IPS DF 6.9 (cell line): ENCODE measurements at regions not wholly inside any gene's neighbourhood (a gene's known extent, or its start where the extent isn't known, plus 50 kb on each side); places are given as distances from the start of the nearest gene placed in this dataset.
"Not testable (repeated sequence)": the region's sequence is repeated elsewhere in the genome, so short reads cannot be mapped to it uniquely, and the experiment has no call there.

ENCODE experiments used
- DNase-seq: peaks from one replicate; pipeline ENCODE4 v3.0.0-alpha.2; 2013; ENCODE audit warnings: low read depth, low spot score
- H3K27ac ChIP-seq: one replicate; pipeline ENCODE4 v1.5.1; 2013; ENCODE audit warnings: low read length, control low read depth
- H3K27me3 ChIP-seq: 2 replicates; pipeline ENCODE4 v1.6.1; 2013; ENCODE audit warnings: mild to moderate bottlenecking, low read length; ENCODE audit not compliant: control insufficient read depth, insufficient read depth
- H3K36me3 ChIP-seq: 2 replicates; pipeline ENCODE4 v1.6.1; 2013; ENCODE audit warnings: low read length; ENCODE audit not compliant: control insufficient read depth, insufficient read depth
- H3K4me1 ChIP-seq: 2 replicates; pipeline ENCODE4 v1.6.1; 2013; ENCODE audit warnings: low read length; ENCODE audit not compliant: control insufficient read depth, insufficient read depth
- H3K4me3 ChIP-seq: 2 replicates; pipeline ENCODE4 v1.5.1; 2013; ENCODE audit warnings: mild to moderate bottlenecking, low read length
- H3K9me3 ChIP-seq: 2 replicates; pipeline ENCODE4 v1.6.1; 2013; ENCODE audit warnings: low read length, inconsistent platforms; ENCODE audit not compliant: control insufficient read depth, insufficient read depth
- WGBS: extraction: QIAGEN DNeasy Blood & Tissue Kit; methylation state at CpG from one replicate; pipeline ENCODE4 v1.1.7; 2013; ENCODE audit warnings: mixed read lengths, missing lambda C conversion rate; ENCODE audit not compliant: insufficient read length, insufficient coverage; 5-methylcytosine and 5-hydroxymethylcytosine counted together

GRCh38 chr7:81236560-81236959 is 317.7 kb upstream of the SEMA3C start:
- H3K4me1 ChIP-seq, result no peaks in the 10 kb centered on the region; the same call in 1 of the 2 replicates
- H3K27ac ChIP-seq, result no peak overlapping the region
- H3K36me3 ChIP-seq, result no peaks in the 10 kb centered on the region
- DNase-seq, result no peak
- no peaks in the 10 kb centered on the region for H3K9me3 ChIP-seq
- no peak overlapping the region for H3K4me3 ChIP-seq
- no CpG with 5 or more reads among the region's 2 CpGs for WGBS
- no peaks in the 10 kb centered on the region for H3K27me3 ChIP-seq

GRCh38 chr7:81235997-81236396 is 317.1 kb upstream of the SEMA3C start:
- no peak overlapping the region for H3K27ac ChIP-seq

DNA sequence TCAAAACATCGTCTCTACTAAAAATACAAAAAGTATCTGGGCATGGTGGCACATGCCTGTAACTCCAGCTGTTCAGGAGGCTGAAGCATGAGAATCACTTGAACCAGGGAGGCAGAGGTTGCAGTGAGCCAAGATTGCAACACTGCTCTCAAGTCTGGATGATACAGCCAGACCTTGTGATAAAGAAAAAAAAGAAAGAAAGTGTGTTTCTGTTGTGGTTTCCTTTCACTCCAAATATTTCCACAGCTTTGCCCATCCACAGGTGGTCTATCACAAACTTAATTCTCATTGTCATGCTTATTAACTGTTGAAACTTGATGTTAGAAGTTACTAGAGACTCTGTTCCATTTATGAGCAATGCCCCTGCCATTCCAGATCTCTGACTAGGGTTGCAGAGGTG is 316.0 kb upstream of the SEMA3C start:
- WGBS, result no CpG with 5 or more reads among the region's 1 CpG
- H3K27ac ChIP-seq, result no peak overlapping the region
- no peaks in the 10 kb centered on the region; the same call in none of the 2 replicates for H3K4me1 ChIP-seq
- no peak for DNase-seq
- no peaks in the 10 kb centered on the region for H3K9me3 ChIP-seq
- H3K36me3 ChIP-seq, result no peaks in the 10 kb centered on the region
- no peaks in the 10 kb centered on the region for H3K27me3 ChIP-seq
- no peak overlapping the region for H3K4me3 ChIP-seq

More at GRCh38 chr7:81235997-81236396, 317.1 kb upstream of the SEMA3C start:
- no peak for DNase-seq
- no peaks in the 10 kb centered on the region for H3K27me3 ChIP-seq
- H3K4me1 ChIP-seq, result no peaks in the 10 kb centered on the region; the same call in none of the 2 replicates
- no peaks in the 10 kb centered on the region for H3K36me3 ChIP-seq
- 100% methylated on average over 1 of the region's 5 CpGs for WGBS
- no peaks in the 10 kb centered on the region for H3K9me3 ChIP-seq
- H3K4me3 ChIP-seq, result no peak overlapping the region

- no peak for DNase-seq
- no peak overlapping the region for H3K4me3 ChIP-seq
- no peaks in the 10 kb centered on the region for H3K27me3 ChIP-seq
- H3K27ac ChIP-seq, result no peak overlapping the region
- H3K36me3 ChIP-seq, result no peaks in the 10 kb centered on the region
- H3K4me1 ChIP-seq, result no peaks in the 10 kb centered on the region; the same call in none of the 2 replicates
- WGBS, result no CpG with 5 or more reads among the region's 11 CpGs
- no peaks in the 10 kb centered on the region for H3K9me3 ChIP-seq
Measured at GRCh38 chr7:81233208-81233940, 314.5 kb upstream of the SEMA3C start.

GRCh38 chr7:81232084-81232799 is 313.4 kb upstream of the SEMA3C start:
- no peaks in the 10 kb centered on the region for H3K27me3 ChIP-seq
- H3K9me3 ChIP-seq, result no peaks in the 10 kb centered on the region
- DNase-seq, result no peak
- no peaks in the 10 kb centered on the region for H3K36me3 ChIP-seq
- H3K27ac ChIP-seq, result no peak overlapping the region
- H3K4me3 ChIP-seq, result no peak overlapping the region
- no peaks in the 10 kb centered on the region; the same call in none of the 2 replicates for H3K4me1 ChIP-seq
- no CpG with 5 or more reads among the region's 8 CpGs for WGBS

GRCh38 chr7:81231301-81231838 is 312.5 kb upstream of the SEMA3C start:
- Histone ChIP-seq H3K27ac (no peak overlapping the region), H3K4me1 (no peaks in the 10 kb centered on the region; the same call in none of the 2 replicates), H3K4me3 (no peak overlapping the region), H3K27me3 (no peaks in the 10 kb centered on the region), H3K9me3 (no peaks in the 10 kb centered on the region), H3K36me3 (no peaks in the 10 kb centered on the region)
- DNase-seq, result no peak
- WGBS, result no CpG with 5 or more reads among the region's 5 CpGs

GRCh38 chr7:81226234-81226633 is 307.4 kb upstream of the SEMA3C start:
- no peaks in the 10 kb centered on the region for H3K4me1 ChIP-seq
- H3K9me3 ChIP-seq, result no peaks in the 10 kb centered on the region
- DNase-seq, result no peak
- H3K27ac ChIP-seq, result no peak overlapping the region
- no peaks in the 10 kb centered on the region for H3K27me3 ChIP-seq
- no CpG with 5 or more reads among the region's 3 CpGs for WGBS
- no peaks in the 10 kb centered on the region for H3K36me3 ChIP-seq
- no peak overlapping the region for H3K4me3 ChIP-seq

GRCh38 chr7:81222692-81223091 is 303.8 kb upstream of the SEMA3C start:
- WGBS, result no CpG with 5 or more reads among the region's 2 CpGs

DNA sequence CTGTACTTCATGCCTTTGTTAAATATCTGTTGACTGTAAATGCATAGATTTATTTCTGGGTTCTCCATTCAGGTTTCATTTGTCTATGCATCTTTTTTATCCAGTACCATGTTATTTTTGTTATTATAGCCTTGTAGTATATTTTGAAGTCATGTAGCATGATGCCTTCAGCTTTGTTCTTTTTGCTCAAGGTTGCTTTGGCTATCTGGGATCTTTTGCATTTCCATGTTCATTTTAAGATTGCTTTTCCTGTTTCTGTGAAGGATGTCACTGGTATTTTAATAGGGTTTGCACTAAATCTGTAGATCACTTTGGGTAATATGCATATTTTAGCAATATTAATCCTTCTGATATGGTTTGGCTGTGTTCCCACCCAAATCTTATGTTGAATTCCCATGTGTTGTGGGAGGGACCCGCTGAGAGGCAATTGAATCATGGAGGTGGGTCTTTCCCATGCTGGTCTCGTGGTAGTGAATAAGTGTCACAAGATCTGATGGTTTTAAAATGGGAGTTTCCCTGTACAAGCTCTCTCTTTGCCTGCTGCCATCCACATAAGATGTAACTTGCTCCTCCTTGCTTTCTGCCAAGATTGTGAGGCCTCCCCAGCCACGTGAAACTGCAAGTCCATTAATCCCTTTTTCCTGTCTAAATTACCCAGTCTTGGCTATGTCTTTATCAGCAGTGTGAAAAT is 302.8 kb upstream of the SEMA3C start:
- Histone ChIP-seq H3K27me3 (no peaks in the 10 kb centered on the region), H3K36me3 (no peaks in the 10 kb centered on the region), H3K4me3 (no peak overlapping the region), H3K4me1 (no peaks in the 10 kb centered on the region), H3K9me3 (no peaks in the 10 kb centered on the region), H3K27ac (no peak overlapping the region)
- no CpG with 5 or more reads among the region's 3 CpGs for WGBS
- DNase-seq, result no peak

More at GRCh38 chr7:81222692-81223091, 303.8 kb upstream of the SEMA3C start:
- H3K4me1 ChIP-seq, H3K4me3 ChIP-seq, H3K27me3 ChIP-seq, DNase-seq, H3K36me3 ChIP-seq, H3K9me3 ChIP-seq, H3K27ac ChIP-seq: not testable (repeated sequence)

DNA sequence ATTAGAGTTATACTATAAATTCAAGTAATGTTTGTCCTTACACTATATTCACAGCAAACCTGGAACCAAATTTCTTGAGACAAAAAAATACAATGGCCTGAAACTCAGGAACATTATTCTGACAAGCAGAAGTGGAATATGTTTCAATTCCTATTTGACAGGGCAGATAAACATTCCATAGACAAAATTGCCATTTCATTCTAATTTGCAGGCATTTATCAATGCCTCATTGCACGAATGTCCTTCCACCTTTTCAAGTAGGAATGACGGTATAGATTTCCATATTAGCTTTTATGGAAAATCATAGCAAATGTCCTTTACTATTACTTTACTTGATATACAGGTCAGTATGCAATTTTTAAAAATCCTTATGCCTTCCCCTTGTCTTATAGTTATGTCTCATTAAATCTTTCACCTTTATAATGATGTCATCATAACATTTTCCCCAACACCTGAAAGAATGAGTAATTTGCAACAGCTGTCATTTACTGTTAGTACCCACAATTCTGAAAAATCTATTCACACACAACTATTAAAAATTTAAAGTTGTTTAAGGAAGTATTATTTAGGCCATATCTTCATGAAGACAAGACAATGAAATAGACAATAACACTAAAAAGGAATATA is 299.7 kb upstream of the SEMA3C start:
- Histone ChIP-seq H3K4me3 (no peak overlapping the region), H3K4me1 (no peaks in the 10 kb centered on the region), H3K27me3 (no peaks in the 10 kb centered on the region), H3K36me3 (no peaks in the 10 kb centered on the region), H3K27ac (no peak overlapping the region), H3K9me3 (no peaks in the 10 kb centered on the region)
- no peak for DNase-seq
- no CpG with 5 or more reads among the region's 2 CpGs for WGBS
